LoVo (cell line): ENCODE measurements at regions not wholly inside any gene's neighbourhood (a gene's known extent, or its start where the extent isn't known, plus 50 kb on each side); places are given as distances from the start of the nearest gene placed in this dataset.
A peak's percentile ranks its signal among the peaks of the same experiment; 100 is the strongest.
"Not testable (repeated sequence)": the region's sequence is repeated elsewhere in the genome, so short reads cannot be mapped to it uniquely, and the experiment has no call there.

Experiments used
- DNase-seq: peaks from one replicate; pipeline ENCODE4 v3.0.0-alpha.2; 2016; ENCODE audit warnings: low spot score

DNA sequence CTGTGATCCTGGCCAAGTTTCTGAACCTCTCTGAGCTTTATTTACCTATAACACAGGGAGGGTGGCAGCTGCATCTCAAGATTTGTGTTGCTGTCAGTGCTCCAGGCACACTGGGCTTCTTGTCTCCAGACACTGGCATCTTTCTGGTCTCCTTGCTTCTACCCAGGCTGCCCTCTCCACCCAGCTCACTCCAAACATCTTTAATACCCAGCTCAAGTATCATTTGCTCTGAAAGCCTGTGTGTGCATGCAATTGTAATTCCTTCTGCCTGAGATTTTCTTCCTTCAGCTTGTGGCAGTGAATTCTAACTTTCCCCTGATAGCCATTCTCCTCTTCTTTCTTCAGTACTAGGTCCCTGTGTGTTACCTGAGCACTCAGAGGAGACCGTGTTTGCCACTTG, 50.7 kb upstream of the USP7 start:
- no peak for DNase-seq

GRCh38 chr16:9015489-9015888, 51.8 kb upstream of the USP7 start:
- DNase-seq, result no peak

DNA sequence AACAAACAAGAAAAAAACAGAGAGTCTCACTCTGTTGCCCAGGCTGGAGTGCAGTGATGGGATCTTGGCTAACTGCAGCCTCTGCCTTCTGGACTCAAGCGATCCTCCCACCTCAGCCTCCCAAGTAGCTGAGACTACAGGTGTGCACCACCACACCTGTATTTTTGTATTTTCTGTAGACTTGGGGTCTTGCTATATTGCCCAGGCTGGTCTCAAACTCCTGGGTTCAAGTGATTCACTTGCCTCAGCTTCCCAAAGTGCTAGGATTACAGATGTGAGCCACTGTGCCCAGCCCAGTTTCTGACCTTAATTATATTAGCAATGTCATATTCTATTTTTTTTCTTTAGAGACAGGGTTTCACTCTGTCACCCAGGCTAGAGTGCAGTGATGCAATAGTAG, 52.3 kb upstream of the USP7 start:
- not testable (repeated sequence) for DNase-seq

- no peak for DNase-seq
These were observed 53.1 kb upstream of the USP7 start for GRCh38 chr16:9016824-9017223.

- DNase-seq, result no peak
These were observed 63.5 kb upstream of the USP7 start for GRCh38 chr16:9027070-9027799.

DNA sequence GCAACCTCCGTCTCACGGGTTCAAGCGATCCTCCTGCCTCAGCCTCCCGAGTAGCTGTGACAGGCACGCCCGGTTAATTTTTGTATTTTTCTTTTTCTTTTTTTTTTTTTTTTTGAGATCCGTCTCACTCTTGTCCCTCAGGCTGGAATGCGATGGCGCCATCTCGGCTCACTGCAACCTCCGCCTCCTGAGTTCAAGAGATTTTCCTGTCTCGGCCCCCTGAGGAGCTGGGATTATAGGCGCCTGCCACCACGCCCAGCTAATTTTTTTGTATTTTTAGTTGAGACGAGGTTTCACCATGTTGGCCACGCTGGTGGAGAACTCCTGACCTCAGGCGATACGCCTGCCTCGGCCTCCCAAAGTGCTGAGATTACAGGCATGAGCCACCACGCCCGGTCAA, 63.0 kb upstream of the HAPSTR1 start:
- not testable (repeated sequence) for DNase-seq

DNA sequence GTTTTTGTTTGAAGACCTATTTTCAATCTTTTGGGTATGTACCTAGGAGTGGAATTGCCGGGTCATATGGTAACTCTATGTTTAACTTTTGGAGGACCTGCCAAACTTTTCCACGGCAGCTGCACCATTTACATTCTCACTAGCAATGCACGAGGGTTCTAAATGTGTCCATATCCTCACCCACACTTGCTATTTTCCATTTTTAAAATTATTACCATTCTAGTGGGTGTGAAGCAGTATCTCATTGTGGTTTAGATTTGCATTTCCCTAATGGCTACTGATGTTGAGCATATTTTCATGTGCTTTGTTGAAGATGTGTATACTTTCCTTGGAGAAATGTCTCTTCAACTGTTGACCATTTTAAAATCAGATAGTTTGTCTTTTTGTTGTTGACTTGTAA, 60.3 kb upstream of the HAPSTR1 start:
- no peak for DNase-seq

- peak; percentile 58 for DNase-seq
These were observed 58.2 kb upstream of the HAPSTR1 start for GRCh38 chr16:9033125-9033830.

DNA sequence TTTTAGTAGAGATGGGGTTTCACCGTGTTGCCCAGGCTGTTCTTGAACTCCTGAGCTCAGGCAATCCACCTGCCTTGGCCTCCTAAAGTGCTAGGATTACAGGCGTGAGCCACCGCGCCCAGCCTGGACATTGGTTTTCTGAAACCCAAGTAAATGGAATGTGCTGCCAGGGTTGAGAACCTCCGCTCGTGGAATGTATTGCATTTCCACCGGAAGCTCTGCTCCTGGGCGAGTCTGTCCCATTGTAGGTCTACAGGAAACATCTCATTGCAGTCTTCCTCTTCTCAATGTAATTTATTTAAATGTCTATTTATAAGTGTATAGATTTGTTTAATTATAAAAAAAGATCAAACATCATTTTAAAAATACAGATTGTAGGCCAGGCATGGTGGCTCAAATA, 57.4 kb upstream of the HAPSTR1 start:
- no peak for DNase-seq

- no peak for DNase-seq
These were observed 55.4 kb upstream of the HAPSTR1 start for GRCh38 chr16:9035996-9036395.

DNA sequence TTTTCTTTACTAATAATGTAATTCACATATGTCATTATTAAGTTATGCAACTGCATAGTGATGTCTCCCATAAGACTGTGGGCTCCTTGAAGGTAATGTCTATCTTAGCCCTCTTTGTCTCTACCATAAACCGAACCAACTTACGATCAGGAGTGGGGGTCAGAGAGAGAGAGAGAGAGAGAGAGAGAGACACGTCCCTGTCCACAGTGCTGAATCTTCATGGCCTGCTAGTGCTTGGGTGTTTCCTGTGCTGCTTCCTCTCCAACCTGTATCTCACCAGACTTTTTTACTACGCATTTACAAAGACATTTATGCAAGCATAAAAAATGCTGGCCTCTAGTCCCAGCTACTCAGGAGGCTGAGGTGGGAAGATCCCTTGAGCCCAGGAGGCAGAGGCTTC, 52.2 kb upstream of the HAPSTR1 start:
- no peak for DNase-seq

GRCh38 chr16:9040800-9041412, 50.5 kb upstream of the HAPSTR1 start:
- DNase-seq, result no peak
